HepG2 (cell line): ENCODE measurements at regions not wholly inside any gene's neighbourhood (a gene's known extent, or its start where the extent isn't known, plus 50 kb on each side); places are given as distances from the start of the nearest gene placed in this dataset.

ENCODE experiments used
- ATAC-seq: fragments of 200-7000 bp; cut with Tn5 transposase; 3 replicates; pipeline ENCODE4 v1.9.1; 2020; ENCODE audit warnings: mild to moderate bottlenecking, moderate library complexity
- BruUV-seq: library from RNA; stranded (reverse); fragments of 400-500 nt; replicated peaks from 2 replicates; lab custom pipeline; 2021; lab: Mats Ljungman, UMichigan
- CTCF ChIA-PET: fragments of 300-600 bp; formaldehyde crosslinking; extraction: SDS; loops from one replicate; lab custom pipeline; 2021; ENCODE audit warnings: low total read pairs, inconsistent platforms, low intra/inter-chr PET ratio; lab: Yijun Ruan, JAX
- POLR2A ChIA-PET: fragments of 350-600 bp; sonication (Branson Sonifier 250); formaldehyde crosslinking; loops from one replicate; lab custom pipeline; 2020; ENCODE audit warnings: antibody characterized with exemption, inconsistent platforms; lab: Yijun Ruan, JAX
- DNase-seq: peaks from one replicate; pipeline ENCODE4 v3.0.0-alpha.2; 2015; ENCODE audit warnings: low spot score
- FAIRE-seq: peaks from 3 replicates; lab custom pipeline; 2011; peaks lifted over from hg19 to GRCh38; lab: Jason Lieb, UNC
- H2AFZ ChIP-seq: one replicate; pipeline ENCODE4 v1.6.1; 2011; ENCODE audit warnings: low read length, inconsistent platforms
- H3K27ac ChIP-seq: fragments of 300-600 bp; 3 replicates; pipeline ENCODE4 v1.8.0; 2011; ENCODE audit warnings: mixed run types, mild to moderate bottlenecking, mixed read lengths, low read length, inconsistent platforms; ENCODE audit not compliant: insufficient read depth; ENCODE audit errors: extremely low read length
- H3K27me3 ChIP-seq, 2 experiments: fragments of 200-600 bp in 1 of 2; 2 replicates in 1 of 2; 3 replicates in 1 of 2; pipeline versions ENCODE4 v1.6.0 to v1.8.0; 2011; ENCODE audit warnings: low read length in 2 of 2, mild to moderate bottlenecking in 2 of 2, moderate library complexity in 2 of 2, inconsistent platforms in 1 of 2; ENCODE audit not compliant: insufficient read depth in 2 of 2, control insufficient read depth in 1 of 2
- H3K36me3 ChIP-seq, 2 experiments: fragments of 200-600 bp in 1 of 2; replicated peaks in 1 of 2; 2 replicates in 1 of 2; 3 replicates in 1 of 2; pipeline versions ENCODE4 v1.5.1 to v1.8.0; 2011; ENCODE audit warnings: low read length in 2 of 2, inconsistent platforms in 1 of 2; ENCODE audit not compliant: insufficient read depth in 2 of 2, control insufficient read depth in 1 of 2
- H3K4me1 ChIP-seq: 2 replicates; pipeline ENCODE4 v1.5.1; 2012; ENCODE audit warnings: low read length, inconsistent platforms; ENCODE audit not compliant: insufficient read depth
- H3K4me2 ChIP-seq: 2 replicates; pipeline ENCODE4 v1.6.0; 2011; ENCODE audit warnings: low read depth, low read length, inconsistent platforms
- H3K4me3 ChIP-seq, 3 experiments: fragments of 200-600 bp in 1 of 3; sonication (generic), shearing (Covaris generic) in 1 of 3; replicated peaks in 1 of 3; 2 replicates each; pipeline ENCODE4 v1.5.1; 2011 to 2016; ENCODE audit warnings: low read length in 3 of 3, inconsistent platforms in 2 of 3, low read depth in 2 of 3, mild to moderate bottlenecking in 2 of 3, control low read depth in 1 of 3, mixed read lengths in 1 of 3; ENCODE audit not compliant: insufficient read depth in 1 of 3
- H3K79me2 ChIP-seq: one replicate; pipeline ENCODE4 v1.6.1; 2011; ENCODE audit warnings: low read length, inconsistent platforms; ENCODE audit not compliant: insufficient read depth
- H3K9ac ChIP-seq: 2 replicates; pipeline ENCODE4 v1.6.0; 2011; ENCODE audit warnings: mild to moderate bottlenecking, low read depth, low read length, inconsistent platforms; ENCODE audit not compliant: insufficient read depth
- H3K9me3 ChIP-seq: 2 replicates; pipeline ENCODE4 v1.5.1; 2012; ENCODE audit warnings: mild to moderate bottlenecking, low read length
- H4K20me1 ChIP-seq: 2 replicates; pipeline ENCODE4 v1.6.0; 2011; ENCODE audit warnings: inconsistent platforms, mild to moderate bottlenecking, low read length, moderate library complexity; ENCODE audit not compliant: insufficient read depth
- KLF15 ChIP-seq: sonication (generic); formaldehyde crosslinking; IDR thresholded peaks from 2 replicates; pipeline ENCODE4 v1.8.1; 2023; ENCODE audit warnings: borderline replicate concordance, mild to moderate bottlenecking, inconsistent platforms, missing genetic modification reagents, mixed read lengths
- NFIC ChIP-seq: IDR thresholded peaks from 2 replicates; pipeline ENCODE4 v1.6.1; 2012; ENCODE audit warnings: mild to moderate bottlenecking, low read length, inconsistent platforms
- SMYD3 ChIP-seq: sonication (generic); formaldehyde crosslinking; IDR thresholded peaks from 2 replicates; pipeline ENCODE4 v1.8.1; 2023; ENCODE audit warnings: mild to moderate bottlenecking, missing genetic modification reagents
- TCF7 ChIP-seq: sonication (generic); IDR thresholded peaks from 2 replicates; pipeline ENCODE4 v1.6.1; 2016; ENCODE audit warnings: antibody characterized with exemption, low read depth
- ZBTB37 ChIP-seq: sonication (generic); formaldehyde crosslinking; IDR thresholded peaks from 2 replicates; pipeline ENCODE4 v1.4.0; 2020; ENCODE audit warnings: mild to moderate bottlenecking, missing genetic modification reagents
- ZNF44 ChIP-seq: sonication (generic); formaldehyde crosslinking; IDR thresholded peaks from 2 replicates; pipeline ENCODE4 v1.5.1; 2020; ENCODE audit warnings: mild to moderate bottlenecking, missing genetic modification reagents
- ZNF777 ChIP-seq: sonication (generic); formaldehyde crosslinking; IDR thresholded peaks from 2 replicates; pipeline ENCODE4 v1.4.0; 2020; ENCODE audit warnings: missing genetic modification reagents
- WGBS: methylation state at CpG from one replicate; pipeline ENCODE4 v1.1.6; 2017; ENCODE audit warnings: low lambda C conversion rate; 5-methylcytosine and 5-hydroxymethylcytosine counted together
- in situ Hi-C: cut with HindIII; loops from 2 replicates; pipeline ENCODE4 v1.10.0; 2017; ENCODE audit warnings: low pct_unique_long_range_greater_than_20kb; ENCODE audit not compliant: extremely low pct_ligation_motif_present
- intact Hi-C: fragments of 100-400 bp; cut with micrococcal nuclease; formaldehyde crosslinking; loops from one replicate; pipeline ENCODE4 v1.10.0; 2022; ENCODE audit not compliant: unreplicated experiment
- TF ChIP-seq, protein P1 (sequence below): sonication (generic); formaldehyde crosslinking; IDR thresholded peaks from 2 replicates; pipeline ENCODE4 v1.4.0; 2020; ENCODE audit warnings: mild to moderate bottlenecking, missing genetic modification reagents
- TF ChIP-seq, protein P2 (sequence below): IDR thresholded peaks from 2 replicates; pipeline ENCODE4 v1.6.1; 2016; ENCODE audit warnings: mild to moderate bottlenecking, missing biosample characterization, missing genetic modification reagents

DNA sequence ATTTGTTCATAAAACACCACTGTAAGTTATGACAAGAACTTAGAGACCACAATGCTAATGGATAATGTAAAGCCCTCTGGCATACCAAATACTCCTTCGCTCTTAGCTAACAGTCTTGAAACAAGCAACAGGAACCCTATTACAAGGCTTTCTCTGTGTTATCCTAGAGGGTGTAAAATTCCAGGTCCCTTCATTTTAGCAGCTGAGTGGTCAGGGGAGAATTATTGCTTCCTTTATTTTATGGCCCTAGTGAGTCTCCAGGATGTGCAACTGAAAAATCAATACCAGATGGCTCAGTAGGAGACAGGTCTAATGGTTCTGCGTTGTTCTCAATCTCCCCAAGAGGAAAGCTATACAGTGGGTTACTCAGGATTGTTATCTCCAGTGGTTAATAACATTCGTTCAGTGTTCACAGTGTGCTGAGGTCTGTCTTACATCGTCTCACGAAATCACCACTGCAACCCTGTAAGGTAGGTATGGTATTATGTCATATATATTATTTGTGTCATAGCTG is 172.7 kb upstream of the CNOT2 start:
- Histone ChIP-seq H3K27ac (no peak overlapping the region), H2AFZ (no peak overlapping the region), H3K9me3 (no peaks in the 10 kb centered on the region), H3K4me1 (no peaks in the 10 kb centered on the region), H3K36me3 (no peaks in the 10 kb centered on the region), H3K79me2 (no peaks in the 10 kb centered on the region), H4K20me1 (no peaks in the 10 kb centered on the region), H3K4me3 (no peak overlapping the region), H3K27me3 (no peaks in the 10 kb centered on the region), H3K4me2 (no peak overlapping the region), H3K9ac (no peak overlapping the region)
- BruUV-seq = no TSS peak
- intact Hi-C loops (no loop called here), in situ Hi-C loops (no loop called here)
- 28% methylated on average over 5 of the region's 5 CpGs for WGBS
- ChIA-PET CTCF (no interaction called here), POLR2A (no interaction called here)
- DNase-seq = no peak
- ATAC-seq = no peak
- no peak for FAIRE-seq
- TF ChIP-seq, protein P1, sequence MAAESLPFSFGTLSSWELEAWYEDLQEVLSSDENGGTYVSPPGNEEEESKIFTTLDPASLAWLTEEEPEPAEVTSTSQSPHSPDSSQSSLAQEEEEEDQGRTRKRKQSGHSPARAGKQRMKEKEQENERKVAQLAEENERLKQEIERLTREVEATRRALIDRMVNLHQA (CRISPR knock-in tag) = no peak
- no peak for TF ChIP-seq SMYD3
- TF ChIP-seq, protein P2, sequence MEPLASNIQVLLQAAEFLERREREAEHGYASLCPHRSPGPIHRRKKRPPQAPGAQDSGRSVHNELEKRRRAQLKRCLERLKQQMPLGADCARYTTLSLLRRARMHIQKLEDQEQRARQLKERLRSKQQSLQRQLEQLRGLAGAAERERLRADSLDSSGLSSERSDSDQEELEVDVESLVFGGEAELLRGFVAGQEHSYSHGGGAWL (CRISPR knock-in tag) = no peak
- no peak for TF ChIP-seq TCF7

DNA sequence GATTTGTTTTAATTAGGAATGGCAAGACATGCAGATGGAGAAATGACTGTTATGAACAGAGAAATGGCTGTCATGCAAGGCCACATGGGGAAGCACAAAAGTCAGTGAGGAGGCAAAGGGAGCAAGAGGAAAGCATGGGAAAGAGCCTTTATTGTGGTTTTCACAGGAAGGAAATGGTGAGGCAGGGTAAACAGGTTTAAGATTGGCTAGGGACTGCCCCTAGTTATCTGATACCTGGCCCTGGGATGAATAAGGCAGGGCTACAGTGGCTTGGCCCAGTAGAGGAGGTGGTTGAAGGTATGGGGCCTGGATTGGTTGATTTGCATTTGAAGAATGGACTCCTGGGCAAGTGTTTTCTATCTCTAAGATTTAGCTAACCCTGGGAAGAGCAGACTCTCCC is 168.7 kb upstream of the CNOT2 start:
- in situ Hi-C loops = no loop called here
- TF ChIP-seq ZNF44 = no peak
- TF ChIP-seq ZNF777 (CRISPR knock-in tag) = no peak
- TF ChIP-seq NFIC = no peak
- no peak for TF ChIP-seq KLF15
- no peak for TF ChIP-seq ZBTB37 (CRISPR knock-in tag)
- H3K27ac ChIP-seq = no peak overlapping the region
- H2AFZ ChIP-seq = no peak overlapping the region
- no peaks in the 10 kb centered on the region for H3K27me3 ChIP-seq
- no peak overlapping the region for H3K9ac ChIP-seq
- intact Hi-C loops = no loop called here
- DNase-seq (no peak), ATAC-seq (no peak), FAIRE-seq (no peak)
- H3K9me3 ChIP-seq = no peaks in the 10 kb centered on the region
- H3K36me3 ChIP-seq = no peaks in the 10 kb centered on the region
- no peaks in the 10 kb centered on the region for H3K79me2 ChIP-seq
- no TSS peak for BruUV-seq
- ChIA-PET POLR2A (no interaction called here), CTCF (no interaction called here)
- H4K20me1 ChIP-seq = no peaks in the 10 kb centered on the region
- H3K4me1 ChIP-seq = no peaks in the 10 kb centered on the region
- H3K4me3 ChIP-seq = no peak overlapping the region
- H3K4me2 ChIP-seq = no peak overlapping the region
